Calu3 (cell line): ENCODE measurements at regions not wholly inside any gene's neighbourhood (a gene's known extent, or its start where the extent isn't known, plus 50 kb on each side); places are given as distances from the start of the nearest gene placed in this dataset.

Experiments
- BruUV-seq: library from RNA; stranded (reverse); fragments of 400-500 nt; replicated peaks from 2 replicates; lab custom pipeline; 2021; lab: Mats Ljungman, UMichigan
- CTCF ChIA-PET: fragments of 300-600 bp; sonication (Branson Sonifier 250); formaldehyde crosslinking; loops from one replicate; lab custom pipeline; 2022; ENCODE audit warnings: antibody characterized with exemption; lab: Charles Lee
- DNase-seq: peaks from one replicate; pipeline ENCODE4 v3.0.0; 2022
- H3K27ac Mint-ChIP-seq: one replicate; pipeline ENCODE4 v1.8.0; 2022; ENCODE audit warnings: mixed read lengths; ENCODE audit not compliant: unreplicated experiment
- H3K27me3 Mint-ChIP-seq: one replicate; pipeline ENCODE4 v1.8.0; 2022; ENCODE audit warnings: mixed read lengths; ENCODE audit not compliant: unreplicated experiment
- H3K36me3 Mint-ChIP-seq: one replicate; pipeline ENCODE4 v1.8.0; 2022; ENCODE audit warnings: mild to moderate bottlenecking, moderate library complexity, mixed read lengths; ENCODE audit not compliant: insufficient read depth, unreplicated experiment
- H3K4me1 Mint-ChIP-seq: one replicate; pipeline ENCODE4 v1.8.0; 2022; ENCODE audit warnings: mild to moderate bottlenecking, low read depth, mixed read lengths; ENCODE audit not compliant: unreplicated experiment
- H3K4me3 Mint-ChIP-seq: one replicate; pipeline ENCODE4 v1.8.0; 2022; ENCODE audit warnings: mild to moderate bottlenecking, low read depth, moderate library complexity, mixed read lengths; ENCODE audit not compliant: unreplicated experiment
- H3K9me3 Mint-ChIP-seq: one replicate; pipeline ENCODE4 v1.8.0; 2022; ENCODE audit warnings: low read depth, mixed read lengths; ENCODE audit not compliant: unreplicated experiment
- intact Hi-C: fragments of 100-400 bp; cut with micrococcal nuclease; formaldehyde crosslinking; loops from one replicate; pipeline ENCODE4 v1.10.0; 2022; ENCODE audit not compliant: unreplicated experiment
- TF ChIP-seq, protein P1 (sequence below): fragments of 200-600 bp; IDR thresholded peaks from one replicate; pipeline ENCODE4 v1.8.0; 2022; ENCODE audit warnings: antibody characterized with exemption; ENCODE audit not compliant: unreplicated experiment

DNA sequence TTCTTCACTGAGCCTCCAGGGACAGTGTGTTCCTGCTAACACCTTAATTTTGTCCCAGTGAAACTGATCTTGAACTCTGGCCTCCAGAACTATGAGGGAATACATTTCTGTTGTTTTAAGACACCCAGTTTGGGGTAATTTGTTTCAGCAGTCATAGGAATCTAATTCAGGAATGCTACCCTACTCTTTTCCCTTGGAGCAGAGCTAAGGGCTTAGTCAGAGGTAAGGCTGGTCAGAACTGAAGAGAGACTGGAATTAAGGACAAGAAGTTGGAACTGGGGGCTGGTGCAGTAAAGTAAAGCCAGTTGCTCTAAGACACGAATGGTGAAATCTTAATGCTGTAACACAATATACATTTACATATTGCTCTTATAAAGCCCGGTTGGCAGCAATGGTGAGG lies 809.7 kb downstream of the MAFB start:
- Mint-ChIP-seq H3K9me3 (peaks cover 6% of the 10 kb centered on the region), H3K36me3 (no peaks in the 10 kb centered on the region), H3K27me3 (no peaks in the 10 kb centered on the region), H3K4me3 (no peak overlapping the region), H3K4me1 (no peaks in the 10 kb centered on the region), H3K27ac (no peak overlapping the region)
- no peak for DNase-seq
- intact Hi-C loops = no loop called here
- no TSS peak for BruUV-seq
- CTCF ChIA-PET = no interaction called here
- TF ChIP-seq, protein P1, sequence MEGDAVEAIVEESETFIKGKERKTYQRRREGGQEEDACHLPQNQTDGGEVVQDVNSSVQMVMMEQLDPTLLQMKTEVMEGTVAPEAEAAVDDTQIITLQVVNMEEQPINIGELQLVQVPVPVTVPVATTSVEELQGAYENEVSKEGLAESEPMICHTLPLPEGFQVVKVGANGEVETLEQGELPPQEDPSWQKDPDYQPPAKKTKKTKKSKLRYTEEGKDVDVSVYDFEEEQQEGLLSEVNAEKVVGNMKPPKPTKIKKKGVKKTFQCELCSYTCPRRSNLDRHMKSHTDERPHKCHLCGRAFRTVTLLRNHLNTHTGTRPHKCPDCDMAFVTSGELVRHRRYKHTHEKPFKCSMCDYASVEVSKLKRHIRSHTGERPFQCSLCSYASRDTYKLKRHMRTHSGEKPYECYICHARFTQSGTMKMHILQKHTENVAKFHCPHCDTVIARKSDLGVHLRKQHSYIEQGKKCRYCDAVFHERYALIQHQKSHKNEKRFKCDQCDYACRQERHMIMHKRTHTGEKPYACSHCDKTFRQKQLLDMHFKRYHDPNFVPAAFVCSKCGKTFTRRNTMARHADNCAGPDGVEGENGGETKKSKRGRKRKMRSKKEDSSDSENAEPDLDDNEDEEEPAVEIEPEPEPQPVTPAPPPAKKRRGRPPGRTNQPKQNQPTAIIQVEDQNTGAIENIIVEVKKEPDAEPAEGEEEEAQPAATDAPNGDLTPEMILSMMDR = no peak

DNA sequence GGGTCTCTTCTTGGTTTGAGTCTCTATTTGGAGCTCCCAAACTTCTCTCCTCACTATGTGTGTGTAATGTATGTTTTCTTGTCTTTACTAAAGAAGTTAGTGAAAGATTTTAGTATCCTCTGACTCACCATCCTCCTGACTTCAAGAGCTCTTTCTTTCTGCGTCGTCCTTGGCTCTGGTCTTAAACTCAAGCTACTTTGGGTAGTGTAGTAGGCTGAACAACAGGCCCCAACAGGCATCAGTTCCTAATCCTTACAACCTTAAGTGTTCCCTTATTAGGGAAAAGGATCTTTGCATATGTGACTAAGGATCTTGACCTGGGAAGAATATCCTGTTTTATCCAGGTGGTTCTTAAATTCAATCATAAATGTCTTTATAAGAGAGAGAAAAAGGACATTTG lies 810.2 kb downstream of the MAFB start:
- no peaks in the 10 kb centered on the region for H3K36me3 Mint-ChIP-seq
- peaks cover 6% of the 10 kb centered on the region for H3K9me3 Mint-ChIP-seq
- CTCF ChIA-PET = interaction anchor here (0.7 kb wide), 1 partner anchor 680 kb away, joined by 3 read pairs; no protein-coding TSS in a partner anchor
- BruUV-seq = no TSS peak
- H3K4me1 Mint-ChIP-seq = no peaks in the 10 kb centered on the region
- H3K4me3 Mint-ChIP-seq = no peak overlapping the region
- DNase-seq = no peak
- TF ChIP-seq, protein P1 = no peak
- H3K27me3 Mint-ChIP-seq = no peaks in the 10 kb centered on the region
- intact Hi-C loops = no loop called here
- no peak overlapping the region for H3K27ac Mint-ChIP-seq

DNA sequence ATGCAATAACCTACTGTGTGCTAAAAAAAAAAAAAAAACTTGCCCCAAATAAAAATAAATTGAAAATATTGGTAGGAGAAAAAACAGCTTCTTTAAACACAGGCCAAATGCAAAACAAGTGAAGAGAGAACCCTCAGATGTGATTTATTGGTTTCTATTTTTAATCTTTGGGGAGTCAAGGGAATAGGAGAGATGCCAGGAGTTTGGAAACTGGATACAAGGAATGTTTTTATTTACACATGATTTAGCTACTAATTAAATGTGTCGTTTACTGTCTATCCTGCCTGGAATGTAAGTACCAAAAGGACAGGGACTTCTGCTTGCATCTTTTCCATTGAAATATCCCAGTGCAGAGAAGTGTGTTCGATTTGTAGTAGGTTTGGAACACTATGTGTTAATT lies 810.7 kb downstream of the MAFB start:
- no peaks in the 10 kb centered on the region for H3K36me3 Mint-ChIP-seq
- no peaks in the 10 kb centered on the region for H3K27me3 Mint-ChIP-seq
- DNase-seq = no peak
- CTCF ChIA-PET = interaction anchor here (0.7 kb wide), 1 partner anchor 679 kb away, joined by 3 read pairs; no protein-coding TSS in a partner anchor
- no peak overlapping the region for H3K4me3 Mint-ChIP-seq
- no TSS peak for BruUV-seq
- TF ChIP-seq, protein P1 = no peak
- intact Hi-C loops = no loop called here
- H3K9me3 Mint-ChIP-seq = peaks cover 9% of the 10 kb centered on the region
- H3K27ac Mint-ChIP-seq = no peak overlapping the region
- H3K4me1 Mint-ChIP-seq = no peaks in the 10 kb centered on the region

DNA sequence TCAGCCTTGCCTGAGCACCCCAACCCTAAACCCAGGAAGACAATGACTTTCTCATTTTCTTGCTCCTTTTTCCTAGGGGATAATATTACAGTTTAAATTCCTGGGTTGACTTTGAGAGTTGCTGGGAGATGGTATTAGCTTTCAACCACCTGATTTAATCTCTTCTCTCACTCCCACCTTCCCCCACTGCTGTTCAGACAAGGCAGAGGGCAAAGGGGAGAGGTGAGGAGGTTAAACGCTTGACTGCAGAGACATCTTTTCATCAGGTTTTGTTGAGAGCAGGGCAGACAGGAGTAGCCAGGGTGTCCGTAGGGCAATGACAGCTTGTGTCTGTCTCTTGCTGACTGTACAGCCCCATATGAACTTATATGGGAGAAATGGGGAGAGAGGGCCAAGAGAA lies 811.2 kb downstream of the MAFB start:
- H3K4me3 Mint-ChIP-seq = no peak overlapping the region
- intact Hi-C loops = no loop called here
- TF ChIP-seq, protein P1 = no peak
- H3K9me3 Mint-ChIP-seq = peaks cover 11% of the 10 kb centered on the region
- H3K4me1 Mint-ChIP-seq = no peaks in the 10 kb centered on the region
- no peak for DNase-seq
- H3K27me3 Mint-ChIP-seq = no peaks in the 10 kb centered on the region
- H3K36me3 Mint-ChIP-seq = no peaks in the 10 kb centered on the region
- no peak overlapping the region for H3K27ac Mint-ChIP-seq
- CTCF ChIA-PET = no interaction called here
- BruUV-seq = no TSS peak
